Body of pancreas (tissue), 4 donors: ENCODE measurements at regions not wholly inside any gene's neighbourhood (a gene's known extent, or its start where the extent isn't known, plus 50 kb on each side); places are given as distances from the start of the nearest gene placed in this dataset.

Experiments
- CTCF ChIP-seq, 7 experiments: fragments of 450-650 bp in 4 of 7; fragments of 200-600 bp in 3 of 7; sonication (generic) in 3 of 7; IDR thresholded peaks; one replicate each; pipeline ENCODE4 v1.5.1; 2016 to 2019; ENCODE audit warnings: antibody characterized with exemption in 7 of 7
- POLR2A ChIP-seq, 3 donors: fragments of 450-650 bp; IDR thresholded peaks; one replicate each; pipeline ENCODE4 v1.6.1; 2016; ENCODE audit warnings: antibody characterized with exemption in 3 of 3, mild to moderate bottlenecking in 2 of 3

- TF ChIP-seq CTCF (IDR thresholded peaks at IDR 0.05) (no peak), POLR2A (IDR thresholded peaks at IDR 0.05) (no peak)
These were observed 530.0 kb downstream of the EPHB1 start for GRCh38 chr3:135325096-135325495.
